HG03135 (cell line): ENCODE measurements at regions not wholly inside any gene's neighbourhood (a gene's known extent, or its start where the extent isn't known, plus 50 kb on each side); places are given as distances from the start of the nearest gene placed in this dataset.

Experiments
- ATAC-seq: cut with Tn5 transposase; IDR thresholded peaks from one replicate; pipeline ENCODE4 v1.9.1; 2021; ENCODE audit warnings: mild to moderate bottlenecking, moderate library complexity; ENCODE audit not compliant: unreplicated experiment

DNA sequence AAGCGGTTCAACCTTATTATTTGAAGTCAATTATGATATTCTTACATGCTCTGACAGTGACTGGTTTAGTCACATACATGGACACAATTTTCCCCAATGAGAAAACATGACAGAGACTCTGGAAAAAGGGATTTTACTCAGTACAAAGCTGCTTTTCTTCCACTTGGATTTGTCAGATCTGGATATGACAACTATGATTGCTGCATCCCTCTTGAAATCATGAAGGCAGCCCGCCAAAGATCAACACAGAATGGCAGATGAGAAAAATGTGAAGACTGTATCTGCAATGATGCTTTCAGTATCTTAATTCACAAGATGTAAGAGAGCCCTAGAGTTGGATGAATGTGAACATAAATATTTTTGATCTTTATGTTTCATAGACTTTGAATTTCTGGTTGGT, 439.6 kb downstream of the CDH8 start:
- no peak for ATAC-seq

DNA sequence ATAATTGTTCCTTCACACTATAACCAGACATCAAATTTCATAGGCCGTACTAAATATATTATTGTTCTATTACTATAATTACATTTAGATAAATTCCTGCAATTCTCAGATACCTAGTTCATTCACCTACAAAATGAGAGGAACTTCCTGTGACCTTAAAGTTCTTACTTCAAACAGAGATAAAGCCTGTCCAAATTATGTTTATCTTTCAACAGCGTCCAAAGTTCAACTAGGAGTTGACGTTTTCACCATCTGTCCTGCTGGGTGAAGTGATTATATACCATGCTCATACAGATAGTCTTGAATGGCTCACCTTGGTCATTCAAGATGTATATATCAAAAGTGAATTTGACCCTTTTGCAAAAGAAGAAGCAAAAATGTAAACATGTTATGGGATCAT, 440.6 kb downstream of the CDH8 start:
- no peak for ATAC-seq

DNA sequence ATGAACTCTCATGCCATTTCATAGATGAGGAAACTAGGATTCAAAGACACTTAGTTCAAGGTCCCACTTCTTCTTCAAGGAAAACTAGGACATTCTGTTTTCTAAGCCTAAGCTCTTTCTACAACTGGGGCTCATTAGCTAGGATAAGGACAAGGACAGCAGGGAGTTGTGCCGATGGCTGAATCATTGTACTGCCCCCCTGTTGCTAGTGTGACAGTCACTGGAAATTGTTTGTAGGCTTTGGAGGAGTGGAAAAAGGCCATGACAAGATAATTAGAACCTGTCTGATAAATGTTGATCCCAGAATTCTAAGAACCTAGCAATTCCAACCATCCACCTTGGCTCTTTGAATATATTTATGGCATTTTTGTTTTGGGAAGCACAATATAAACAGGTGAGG, 445.7 kb downstream of the CDH8 start:
- ATAC-seq, result no peak

DNA sequence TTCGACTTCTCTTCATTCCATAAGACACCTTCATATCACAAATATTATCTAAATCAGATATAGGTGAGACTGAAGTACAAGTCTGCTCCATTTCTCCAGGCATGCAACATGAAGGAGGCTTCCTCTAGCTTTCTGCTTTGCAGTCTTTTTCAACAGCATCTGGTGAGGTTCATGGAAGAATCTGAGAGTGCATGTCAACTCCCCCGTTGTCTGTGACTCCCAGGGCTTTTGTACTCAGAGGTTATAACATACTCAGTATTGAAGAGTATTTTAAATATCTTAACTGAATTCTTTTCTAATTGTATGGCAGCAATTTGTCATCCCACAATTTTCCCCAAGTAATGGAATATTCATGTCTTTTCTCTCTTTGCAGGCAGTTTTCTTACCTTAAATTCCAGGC, 448.7 kb downstream of the CDH8 start:
- no peak for ATAC-seq

DNA sequence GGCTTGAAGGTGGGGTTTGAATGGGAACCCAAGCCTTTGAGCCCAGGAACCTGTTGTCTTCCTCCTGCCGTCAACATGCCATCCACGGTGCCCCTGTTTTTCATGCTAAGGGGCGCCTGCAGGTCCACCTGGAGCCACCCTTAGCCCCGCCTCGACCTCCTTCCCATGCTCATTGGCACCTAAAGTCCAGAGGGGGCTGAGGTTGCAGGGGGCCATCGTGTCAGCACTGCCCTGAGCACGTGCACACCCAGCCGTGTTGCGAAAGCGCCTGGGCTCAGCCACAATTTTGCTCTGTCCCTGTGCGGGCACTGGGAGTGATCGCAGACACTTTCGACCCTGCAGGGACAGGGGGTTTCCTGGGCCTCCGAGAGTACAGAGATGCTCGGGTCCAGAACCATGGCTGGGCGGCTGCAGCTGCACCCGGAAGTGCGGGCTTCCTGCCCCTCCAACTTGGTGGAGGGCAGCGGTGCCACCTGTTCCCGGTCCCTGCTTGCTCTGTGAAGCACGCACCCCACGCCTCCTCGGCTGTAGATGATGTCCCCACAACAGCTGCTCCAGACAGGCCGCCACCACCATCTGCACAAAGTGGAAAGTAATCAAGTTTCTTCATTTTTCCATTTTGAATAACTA, 454.7 kb downstream of the CDH8 start:
- ATAC-seq, result no peak

DNA sequence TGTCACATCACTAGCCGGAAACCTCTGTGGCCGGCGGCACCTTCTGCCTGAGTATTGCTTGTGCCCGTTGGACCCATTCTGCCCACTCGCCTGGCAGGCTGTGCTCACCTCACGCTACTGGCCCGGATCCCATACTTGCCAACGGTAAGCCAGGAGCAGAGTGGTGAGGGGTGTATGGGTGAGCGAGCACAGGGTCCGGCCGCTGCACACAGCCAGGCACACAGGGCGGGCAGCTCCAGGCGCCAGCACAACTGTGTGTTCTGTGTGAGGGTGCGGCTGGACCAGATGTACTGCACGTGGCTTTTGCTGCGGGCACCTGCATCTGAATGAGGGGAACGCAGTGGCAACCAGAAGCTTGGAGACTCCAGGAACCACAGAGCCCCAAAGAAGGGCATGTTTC, 455.7 kb downstream of the CDH8 start:
- ATAC-seq, result no peak

DNA sequence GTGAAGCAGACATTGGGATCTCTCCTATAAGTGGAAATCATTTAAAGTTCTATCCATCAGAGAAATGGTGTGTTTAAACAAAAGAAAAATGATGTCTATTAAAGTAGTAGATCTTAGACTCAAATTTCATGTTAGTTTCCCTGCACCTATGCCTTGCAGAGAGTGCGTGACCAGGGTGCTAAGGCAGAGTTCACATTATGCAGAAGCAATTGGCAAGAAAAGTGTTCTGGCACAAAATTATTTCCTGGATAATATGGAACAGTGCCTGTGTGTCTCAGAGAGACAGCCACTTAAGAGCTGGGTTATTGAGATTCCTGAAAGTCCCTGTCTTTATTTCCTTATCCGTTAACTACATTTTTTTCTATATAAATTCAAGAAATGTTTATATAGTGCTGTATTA, 457.0 kb downstream of the CDH8 start:
- no peak for ATAC-seq

DNA sequence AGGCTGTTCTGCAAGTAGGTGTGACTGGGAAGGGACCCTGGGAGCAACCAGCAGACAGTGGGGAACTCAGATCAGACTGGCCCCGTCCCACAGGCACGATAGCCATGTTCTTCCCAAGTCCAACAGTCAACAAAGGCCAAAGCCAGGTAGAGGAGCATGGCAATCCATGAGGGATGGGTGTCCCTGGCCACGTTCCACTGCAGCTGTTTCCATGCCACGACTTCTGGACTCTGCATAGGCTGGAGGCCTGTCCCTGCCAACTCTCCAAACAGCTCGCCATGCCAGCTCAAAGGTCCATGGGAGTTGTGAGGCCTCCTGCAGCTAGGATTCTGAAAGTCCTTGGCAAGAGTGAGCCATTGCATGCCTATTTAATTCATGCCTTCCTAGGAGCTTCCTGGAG, 459.8 kb downstream of the CDH8 start:
- ATAC-seq, result no peak

DNA sequence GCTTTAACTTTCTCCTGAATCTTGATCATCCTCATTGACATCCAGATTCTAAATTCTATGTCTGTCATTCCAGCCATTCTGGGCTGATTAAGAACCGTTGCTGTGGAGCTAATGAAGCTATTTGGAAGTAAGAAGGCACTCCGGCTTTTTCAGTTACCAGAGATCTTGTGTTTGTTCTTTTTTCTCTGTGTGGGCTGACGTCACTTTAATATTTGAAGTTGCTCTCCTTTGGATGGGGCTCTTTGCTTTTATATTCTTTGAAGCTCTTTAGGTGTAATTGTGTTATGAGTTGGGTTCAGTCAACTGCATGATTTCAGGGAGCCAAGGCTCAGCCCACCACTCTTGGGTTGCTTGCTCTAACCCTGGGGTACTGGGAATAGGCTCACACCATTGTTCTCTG, 460.6 kb downstream of the CDH8 start:
- ATAC-seq, result no peak

DNA sequence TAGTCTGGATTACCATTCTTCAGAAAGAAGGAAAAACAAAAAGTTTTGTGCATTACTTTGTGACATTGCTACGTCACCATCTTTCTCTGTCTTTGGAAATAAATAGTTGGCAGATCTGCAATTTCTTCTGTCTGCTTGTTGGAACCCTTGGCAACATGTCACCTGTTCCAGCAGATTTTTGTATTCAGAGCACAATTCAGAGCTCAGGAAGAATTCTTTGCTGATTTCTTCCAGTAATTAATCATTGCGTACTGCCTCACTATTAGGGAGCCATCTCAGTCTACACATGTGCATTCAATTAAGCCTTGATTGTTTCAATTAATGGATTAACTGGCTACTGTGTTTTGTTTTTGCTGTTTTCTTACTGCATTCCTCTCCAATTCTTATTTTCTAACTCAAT, 467.2 kb downstream of the CDH8 start:
- no peak for ATAC-seq

DNA sequence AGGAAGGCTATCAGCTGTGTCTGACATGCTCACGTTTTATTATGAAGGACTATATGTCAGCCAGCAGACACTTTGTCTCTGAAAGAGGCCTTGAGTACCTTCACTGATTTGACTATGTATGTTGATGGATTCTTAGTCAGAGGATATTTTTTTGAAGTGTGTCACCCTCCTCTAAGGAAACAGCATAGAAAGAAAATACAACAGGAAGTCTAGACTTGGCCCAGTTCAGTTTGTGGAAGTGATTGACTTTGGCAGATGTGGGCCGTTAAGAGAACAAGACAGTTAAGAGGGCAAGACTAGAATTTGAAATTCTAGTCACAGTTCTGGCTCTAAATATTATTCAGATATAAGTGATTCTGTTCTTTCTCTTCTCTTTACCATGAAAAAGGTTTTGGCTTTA, 471.5 kb downstream of the CDH8 start:
- ATAC-seq, result no peak

DNA sequence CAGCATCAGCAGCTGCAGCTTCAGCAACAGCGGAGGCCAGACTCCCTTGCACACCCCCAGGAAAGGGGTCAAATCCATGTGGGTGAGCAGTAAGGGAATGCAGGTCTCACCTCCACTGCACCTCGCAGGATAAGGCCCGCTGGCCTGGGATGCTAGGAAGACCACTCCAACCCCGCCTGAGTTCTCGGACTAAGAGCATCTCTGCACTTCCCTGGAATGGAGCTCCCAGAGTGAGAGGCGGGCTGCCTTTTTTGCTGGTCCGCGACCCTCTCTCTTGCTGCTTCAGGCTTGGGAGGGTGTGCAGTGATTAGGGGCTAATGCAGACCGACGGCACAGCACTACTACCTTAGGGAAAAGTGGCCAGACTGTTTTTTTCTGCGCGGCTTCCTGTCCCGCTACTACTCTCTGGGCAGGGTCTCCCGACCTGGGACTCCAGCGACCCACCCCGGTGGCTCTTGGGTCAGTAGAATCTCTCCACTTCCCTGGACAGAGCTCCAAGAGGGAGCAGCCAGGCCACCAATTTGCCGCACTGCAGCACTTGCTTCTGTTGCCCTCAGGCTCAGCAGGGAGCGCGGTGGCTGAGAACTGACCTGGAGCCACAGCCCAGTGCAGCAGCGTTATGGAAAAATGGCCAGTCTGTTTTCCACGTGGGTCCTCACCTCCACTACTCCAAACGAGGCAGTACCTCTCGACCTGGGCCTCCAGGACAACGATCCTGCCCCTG, 480.4 kb downstream of the CDH8 start:
- ATAC-seq, result no peak

DNA sequence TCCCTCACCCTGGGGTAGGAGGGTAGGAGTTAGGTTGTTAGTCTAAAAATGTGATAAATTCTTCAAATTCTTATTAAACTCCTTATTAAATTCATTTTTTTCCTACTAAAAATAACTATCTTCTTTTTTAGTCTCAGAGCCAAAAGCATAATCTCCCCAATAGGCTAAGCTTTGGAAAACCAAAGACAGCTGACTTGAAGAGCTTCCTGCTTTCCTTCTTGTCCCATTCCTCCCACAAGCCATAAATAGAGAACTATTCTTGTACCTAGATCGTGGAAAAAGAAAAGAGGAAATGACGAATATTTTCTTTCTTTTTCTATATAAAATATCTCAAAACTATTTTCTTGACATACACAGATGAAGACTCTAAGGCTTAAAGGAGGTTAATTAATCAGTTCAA, 486.9 kb downstream of the CDH8 start:
- no peak for ATAC-seq

DNA sequence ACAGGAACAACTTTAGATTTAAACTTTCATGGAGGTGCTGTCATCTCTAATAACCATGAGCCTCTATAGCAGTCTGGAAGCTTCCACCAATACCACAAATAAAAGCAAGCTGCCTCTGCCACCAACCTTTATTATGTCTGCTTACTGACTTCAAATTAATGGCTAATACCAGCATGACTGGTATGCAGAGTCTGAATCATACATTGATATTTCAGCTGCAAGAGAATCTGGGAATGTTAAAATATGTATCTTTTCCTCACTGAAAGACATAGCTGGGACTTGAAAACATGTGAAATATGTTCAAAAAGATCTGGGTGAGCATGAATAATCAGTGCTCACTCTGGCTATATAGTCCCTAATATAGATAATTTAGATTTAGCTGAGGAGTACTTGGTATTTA, 488.6 kb downstream of the CDH8 start:
- no peak for ATAC-seq

DNA sequence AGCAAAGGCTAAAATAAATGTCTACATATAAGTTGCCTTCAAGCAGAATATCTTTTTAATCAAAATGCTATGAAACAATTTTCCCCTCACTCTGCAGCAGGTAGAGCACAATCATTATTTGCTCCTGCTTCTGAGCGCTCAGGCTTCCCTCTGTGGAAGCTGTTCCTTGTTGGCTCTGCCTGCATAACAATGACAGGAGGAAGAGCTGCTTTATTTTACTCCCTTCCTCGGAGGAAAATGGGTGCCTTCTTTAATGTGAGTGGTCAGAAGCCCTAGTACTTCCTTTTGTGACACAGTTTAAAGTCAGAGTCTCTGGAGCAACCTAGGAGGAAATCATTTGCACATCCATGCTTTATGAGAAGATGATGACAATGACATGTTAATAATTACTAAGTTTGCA, 492.1 kb downstream of the CDH8 start:
- no peak for ATAC-seq

DNA sequence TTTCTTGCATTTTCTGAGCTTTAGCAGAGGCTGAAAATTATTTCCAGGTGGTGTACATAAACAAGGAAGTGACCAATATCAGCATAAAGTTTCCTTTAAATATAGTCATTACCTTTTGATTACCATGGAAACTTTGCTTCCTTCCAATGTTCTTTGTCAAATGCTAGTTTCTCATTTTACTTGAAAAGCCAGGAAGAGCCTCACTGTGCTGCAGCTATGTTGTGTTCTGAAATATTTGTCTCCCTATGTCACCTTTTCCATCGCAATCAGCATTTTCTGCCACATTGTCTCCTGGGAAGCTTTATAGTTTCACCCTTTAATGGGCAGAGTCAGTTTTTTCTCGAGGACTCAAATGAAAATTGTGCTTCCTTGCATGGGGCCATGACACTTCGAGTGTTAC, 496.0 kb downstream of the CDH8 start:
- no peak for ATAC-seq

DNA sequence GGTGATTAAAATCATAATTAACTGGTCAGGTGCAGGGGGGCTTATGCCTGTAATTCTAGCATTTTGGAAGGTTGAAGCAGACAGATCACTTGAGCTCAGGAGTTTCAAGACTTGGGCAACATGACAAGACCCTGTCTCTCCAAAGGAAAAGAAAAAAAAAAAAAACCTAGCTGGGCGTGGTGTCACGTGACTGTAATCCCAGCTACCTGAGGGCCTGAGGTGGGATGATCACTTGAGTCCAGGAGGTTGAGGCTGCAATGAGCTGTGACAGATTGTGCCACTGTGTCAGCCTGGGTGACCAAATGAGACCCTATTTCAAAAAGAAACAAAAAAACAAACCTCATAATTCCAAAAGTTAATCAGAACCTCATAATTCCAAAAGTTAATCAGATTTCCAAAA, 505.5 kb downstream of the CDH8 start:
- ATAC-seq, result no peak

DNA sequence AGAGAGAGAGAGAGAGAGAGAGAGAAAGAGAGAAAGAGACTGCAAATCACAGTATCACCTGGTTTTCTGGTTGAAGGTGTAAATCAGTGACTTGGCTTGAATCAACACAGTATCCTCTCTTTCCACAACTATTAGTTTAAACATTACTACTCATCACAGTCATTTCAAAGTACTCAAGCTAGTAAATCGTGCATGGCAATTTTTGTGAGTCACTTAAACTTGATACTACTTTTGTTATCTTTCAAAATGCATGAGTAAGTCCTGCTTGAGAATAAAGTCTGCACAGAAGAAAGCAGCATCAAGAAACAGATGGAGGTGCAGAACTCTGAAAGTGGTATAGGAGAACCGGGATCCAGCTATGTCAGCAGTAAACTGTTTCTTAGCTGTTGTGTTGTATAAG, 535.4 kb downstream of the CDH8 start:
- ATAC-seq, result no peak

DNA sequence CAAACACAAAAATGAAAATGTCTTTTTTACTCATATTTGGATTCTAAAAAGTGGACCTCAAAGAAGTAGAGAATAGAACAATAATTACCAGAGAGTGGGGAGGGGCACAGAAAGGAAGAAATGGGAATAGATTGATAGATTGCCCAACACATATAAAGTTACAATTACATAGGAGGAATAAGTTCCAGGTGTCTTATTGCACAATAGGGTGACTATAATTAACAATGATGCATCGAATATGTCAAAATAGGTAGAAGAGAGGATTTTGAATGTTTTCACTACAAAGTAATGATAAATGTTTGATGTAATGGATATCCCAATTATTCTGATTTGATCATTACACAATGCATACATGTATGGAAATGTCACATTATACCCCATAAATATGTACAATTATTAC, 556.0 kb downstream of the CDH8 start:
- no peak for ATAC-seq

DNA sequence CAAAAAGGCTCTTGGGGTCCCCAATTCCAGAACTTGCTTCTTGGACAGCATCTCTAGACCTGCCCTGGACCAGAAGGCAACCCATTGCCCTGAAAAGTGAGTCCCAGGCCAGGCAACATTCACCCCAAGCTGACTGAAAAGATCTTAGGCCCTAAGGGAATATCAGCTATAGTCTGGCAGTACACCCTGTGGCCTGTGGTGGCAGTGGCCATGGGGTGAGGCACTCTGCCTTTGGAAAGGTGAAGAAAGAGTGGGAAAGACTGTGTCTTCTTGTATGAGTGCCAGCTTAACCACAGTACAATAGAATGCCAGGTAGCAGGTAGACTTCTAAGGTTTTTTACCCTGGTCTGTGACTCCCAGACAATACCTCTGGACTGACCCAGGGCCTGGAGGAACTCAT, 564.5 kb downstream of the CDH8 start:
- ATAC-seq, result no peak

DNA sequence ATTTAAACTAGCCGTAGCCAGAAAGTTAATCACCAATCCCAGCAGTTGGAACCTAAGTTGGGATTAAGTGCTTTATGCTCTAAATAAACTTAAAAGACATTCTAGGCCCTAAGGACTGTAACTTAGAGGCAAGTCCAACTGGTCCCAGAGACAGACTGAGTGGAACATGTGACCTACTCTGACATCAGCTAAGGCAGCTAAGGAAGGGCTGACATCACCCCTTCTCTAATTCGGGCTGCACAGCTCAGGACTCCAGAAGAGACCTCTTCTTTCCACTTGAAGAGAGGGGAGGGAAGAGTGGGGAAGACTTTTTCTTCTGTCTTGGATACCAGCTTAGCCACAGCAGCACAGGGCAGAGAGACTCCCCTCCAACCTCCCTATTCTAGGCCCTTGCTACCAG, 565.2 kb downstream of the CDH8 start:
- ATAC-seq, result no peak

DNA sequence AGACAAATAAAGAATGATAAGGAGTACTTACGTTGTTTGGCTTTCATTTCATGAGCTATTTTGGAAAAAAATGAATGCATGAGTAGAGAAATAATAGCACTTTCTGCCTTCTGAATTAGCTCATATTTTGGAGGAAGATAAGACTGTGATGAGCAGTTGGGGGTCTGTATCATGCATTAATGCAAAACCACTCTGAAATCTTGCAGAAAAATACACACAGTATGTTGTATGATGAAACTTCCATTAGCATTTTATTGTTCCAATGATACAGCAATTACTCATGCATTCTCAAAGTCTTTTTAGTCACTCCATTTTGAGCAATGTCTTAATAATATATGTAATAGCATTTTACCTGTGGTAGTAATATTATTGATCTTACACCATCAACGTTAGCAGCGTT, 571.0 kb downstream of the CDH8 start:
- ATAC-seq, result no peak

DNA sequence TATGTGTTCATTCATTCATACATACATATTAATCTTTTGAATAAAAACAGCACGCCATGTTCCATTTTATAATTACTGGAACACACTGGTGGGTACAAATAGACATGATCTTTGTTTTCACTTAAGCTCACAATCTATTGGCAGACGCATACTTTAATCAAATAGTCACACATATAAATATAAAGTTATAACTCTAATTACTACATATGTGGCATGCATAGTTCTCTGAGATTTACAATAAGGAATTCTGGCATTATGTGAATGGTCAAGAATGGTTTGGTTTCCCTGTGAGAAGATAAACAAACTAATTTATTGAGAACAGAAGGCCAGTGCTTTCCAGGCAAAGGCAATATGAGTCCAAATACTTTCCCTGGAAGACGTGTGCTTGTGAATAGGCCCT, 576.2 kb downstream of the CDH8 start:
- ATAC-seq, result no peak
